HG03520 (cell line): ENCODE measurements at regions not wholly inside any gene's neighbourhood (a gene's known extent, or its start where the extent isn't known, plus 50 kb on each side); places are given as distances from the start of the nearest gene placed in this dataset.
"Not testable (repeated sequence)": the region's sequence is repeated elsewhere in the genome, so short reads cannot be mapped to it uniquely, and the experiment has no call there.

ENCODE experiments used
- ATAC-seq: cut with Tn5 transposase; IDR thresholded peaks from one replicate; pipeline ENCODE4 v1.9.1; 2021; ENCODE audit warnings: mild to moderate bottlenecking, moderate library complexity; ENCODE audit not compliant: unreplicated experiment

DNA sequence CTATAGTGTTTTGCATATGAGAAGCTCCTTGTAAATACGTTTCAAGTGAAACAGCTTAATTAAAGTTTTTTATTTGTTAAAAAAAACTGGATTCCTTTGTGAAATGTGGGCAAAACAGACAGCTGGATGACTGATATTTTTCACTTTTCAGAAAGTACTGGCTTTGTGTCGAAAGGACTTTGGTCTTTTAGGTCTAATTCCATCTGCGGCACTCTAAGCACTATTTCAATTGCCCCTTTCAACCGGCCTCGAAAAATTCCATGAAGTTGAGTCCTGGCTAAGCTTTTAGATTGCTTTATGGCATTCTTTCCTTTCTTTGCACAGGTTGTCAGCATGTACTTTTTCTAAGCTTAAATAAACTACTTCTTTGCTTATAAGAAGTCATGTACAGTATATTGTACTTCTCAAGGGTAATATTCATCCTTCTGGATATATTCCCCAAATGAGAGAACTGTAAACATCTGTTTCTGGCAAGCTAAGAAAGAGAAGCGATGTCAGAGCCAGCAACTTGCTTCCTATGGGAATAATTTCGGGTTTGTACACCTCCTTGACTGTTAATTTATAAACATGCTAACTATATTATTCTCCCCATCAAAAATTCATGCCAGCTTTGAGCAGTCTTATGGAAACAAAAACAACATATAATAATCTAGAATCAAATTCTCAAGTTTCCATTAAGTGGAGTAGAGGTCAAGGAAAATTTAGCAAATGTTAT is 611.3 kb downstream of the ETNK1 start:
- no peak for ATAC-seq

DNA sequence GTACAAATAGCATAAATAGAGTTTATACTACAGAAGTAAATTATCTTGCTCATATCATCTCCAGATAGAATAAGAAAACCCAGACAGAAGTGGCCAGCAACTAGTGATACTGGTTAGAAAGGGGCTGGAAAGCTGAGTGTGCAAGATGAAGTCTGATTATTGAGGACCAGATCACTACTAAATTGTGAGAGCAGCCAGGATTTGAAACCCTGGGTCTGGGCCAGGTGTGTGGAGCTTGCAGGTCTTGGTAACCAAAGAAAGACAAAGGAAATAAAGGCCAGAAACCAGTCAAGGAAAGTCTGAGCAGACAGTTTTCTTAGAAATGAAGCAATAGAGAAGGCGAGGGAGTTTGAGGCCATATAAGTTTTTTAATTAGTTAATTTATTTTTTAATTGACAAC is 611.8 kb downstream of the ETNK1 start:
- no peak for ATAC-seq

- no peak for ATAC-seq
These were observed 613.2 kb downstream of the ETNK1 start for GRCh38 chr12:23238190-23238589.

- ATAC-seq: no peak
These were observed 614.0 kb downstream of the ETNK1 start for GRCh38 chr12:23238957-23239356.

GRCh38 chr12:23245186-23245585 is 620.2 kb downstream of the ETNK1 start:
- ATAC-seq: no peak

- ATAC-seq: no peak
These were observed 628.2 kb downstream of the ETNK1 start for GRCh38 chr12:23253191-23253590.

DNA sequence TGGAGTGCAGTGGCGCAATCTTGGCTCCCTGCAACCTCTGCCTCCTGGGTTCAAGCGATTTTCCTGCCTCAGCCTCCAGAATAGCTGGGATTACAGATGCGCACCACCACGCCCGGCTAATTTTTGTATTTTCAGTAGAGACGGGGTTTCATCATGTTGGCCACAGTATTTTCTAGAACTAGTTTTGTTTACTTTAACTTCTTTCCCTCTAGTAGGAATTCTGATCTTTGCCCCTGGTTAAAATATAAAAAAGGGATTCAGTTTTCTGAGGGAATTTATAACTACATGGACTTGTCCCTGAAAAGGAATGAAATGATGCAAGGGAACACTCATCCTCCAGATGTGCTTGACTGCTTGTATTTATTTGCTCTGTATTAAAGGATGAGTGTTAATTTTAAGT is 628.9 kb downstream of the ETNK1 start:
- not testable (repeated sequence) for ATAC-seq

DNA sequence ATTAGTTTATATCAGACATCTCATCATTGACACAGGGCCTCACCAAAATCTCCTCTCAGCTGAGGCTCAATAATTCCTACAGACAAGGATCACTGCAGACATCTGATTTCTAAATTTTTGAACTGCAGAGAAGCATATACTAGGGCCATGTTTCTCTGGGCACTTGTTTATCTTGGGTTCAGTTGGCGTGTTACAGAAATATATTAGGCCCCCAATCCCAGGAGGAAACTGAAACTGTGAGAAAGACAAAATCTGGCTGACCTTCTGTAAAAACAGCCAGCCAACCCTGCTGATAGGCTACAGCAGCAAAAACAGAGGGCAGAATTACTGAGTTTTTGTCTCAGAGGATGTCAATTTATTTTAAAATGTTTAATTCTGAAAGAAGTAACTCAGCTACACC is 634.6 kb downstream of the ETNK1 start:
- no peak for ATAC-seq

GRCh38 chr12:23262670-23263069 is 637.7 kb downstream of the ETNK1 start:
- ATAC-seq: no peak

GRCh38 chr12:23277831-23278230 is 652.9 kb downstream of the ETNK1 start:
- no peak for ATAC-seq

DNA sequence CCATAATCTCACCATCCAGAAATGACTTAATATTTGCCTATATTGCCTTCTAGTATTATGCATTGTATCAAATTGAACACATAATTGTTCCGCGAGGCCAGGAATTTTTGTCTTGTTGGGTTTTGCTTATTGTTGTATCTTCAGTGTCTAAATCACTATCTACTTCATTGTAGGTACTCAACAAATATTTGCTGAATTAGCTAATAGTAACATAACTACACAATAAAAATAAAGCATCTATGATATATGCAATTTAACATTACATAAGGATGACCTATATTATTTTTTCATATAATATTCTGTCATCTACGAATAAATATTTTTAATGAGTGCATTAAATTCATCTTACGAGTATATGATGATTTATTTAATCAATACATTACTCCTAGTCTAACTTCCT is 656.3 kb downstream of the ETNK1 start:
- ATAC-seq: no peak

DNA sequence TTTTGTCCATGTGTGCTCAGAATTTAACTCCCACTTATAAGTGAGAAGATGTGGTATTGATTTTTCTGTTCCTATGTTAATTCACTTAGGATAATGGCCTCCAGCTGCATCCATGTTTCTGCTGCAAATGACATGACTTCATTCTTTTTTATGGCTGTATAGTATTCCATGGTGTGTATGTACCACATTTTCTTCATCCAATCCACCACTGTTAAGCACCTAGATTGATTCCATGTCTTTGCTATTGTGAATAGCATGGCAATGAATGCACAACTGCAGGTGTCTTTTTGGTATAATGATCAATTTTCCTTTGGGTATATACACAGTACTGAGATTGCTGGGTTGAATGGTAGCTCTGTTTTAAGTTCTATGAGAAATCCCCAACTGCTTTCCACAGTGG is 657.7 kb downstream of the ETNK1 start:
- ATAC-seq: no peak

- ATAC-seq: not testable (repeated sequence)
These were observed 661.0 kb downstream of the ETNK1 start for GRCh38 chr12:23285764-23286530.

DNA sequence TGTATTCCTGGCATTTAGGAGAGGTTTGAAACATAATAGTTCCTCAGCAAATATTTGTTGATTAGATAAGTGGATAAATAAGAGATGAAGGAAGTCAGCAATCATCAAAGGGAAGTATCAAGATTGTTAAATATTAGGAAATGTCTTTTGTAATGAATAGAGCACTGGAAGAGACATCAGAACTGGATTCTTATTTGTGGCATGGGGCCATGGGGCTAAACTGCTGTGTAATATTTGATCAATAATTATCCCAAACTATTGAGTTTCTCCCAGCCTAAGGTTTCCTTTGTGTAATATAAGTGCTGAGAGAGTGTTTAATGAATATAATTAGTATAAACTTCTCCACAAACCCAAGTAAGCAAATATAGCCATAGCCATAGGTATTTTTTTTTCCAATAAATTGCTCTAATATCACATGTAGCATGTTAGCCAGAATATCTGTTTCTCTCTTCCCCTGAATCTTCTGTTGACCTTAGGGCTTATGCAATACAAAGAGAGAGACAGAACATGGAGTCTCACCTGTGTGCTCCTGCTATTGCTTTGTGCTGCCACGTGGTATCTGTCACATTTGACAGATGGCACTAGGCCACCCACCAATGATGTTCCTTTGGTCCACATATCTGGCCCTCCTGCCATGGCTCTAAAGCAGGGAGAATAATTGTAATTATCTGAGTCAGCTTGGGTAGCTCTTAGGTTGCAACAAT is 658.7 kb downstream of the SOX5 start:
- no peak for ATAC-seq

DNA sequence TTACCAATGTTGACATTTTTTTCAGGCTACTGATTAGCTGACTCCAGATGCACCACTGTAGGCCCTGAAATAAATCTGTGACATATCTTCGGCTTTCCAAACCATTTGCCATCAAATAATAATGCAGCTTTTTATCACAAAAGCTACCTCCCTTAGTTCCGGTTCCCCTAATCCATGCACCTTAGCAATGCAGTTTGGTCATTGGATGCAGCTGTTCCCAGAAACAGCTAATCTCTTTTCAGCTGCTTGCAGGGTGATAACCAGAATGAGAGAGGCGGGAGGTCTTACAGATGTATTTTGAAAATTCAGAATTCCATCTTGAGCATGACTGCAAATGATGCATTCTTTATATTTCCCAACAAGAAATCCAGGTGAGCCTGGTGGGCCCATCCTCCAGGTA is 646.2 kb downstream of the SOX5 start:
- no peak for ATAC-seq

GRCh38 chr12:23303821-23304220 is 645.6 kb downstream of the SOX5 start:
- no peak for ATAC-seq

- ATAC-seq: no peak
These were observed 615.5 kb downstream of the SOX5 start for GRCh38 chr12:23333938-23334337.

GRCh38 chr12:23335593-23335992 is 613.9 kb downstream of the SOX5 start:
- ATAC-seq: no peak

- no peak for ATAC-seq
These were observed 612.3 kb downstream of the SOX5 start for GRCh38 chr12:23337213-23337612.

DNA sequence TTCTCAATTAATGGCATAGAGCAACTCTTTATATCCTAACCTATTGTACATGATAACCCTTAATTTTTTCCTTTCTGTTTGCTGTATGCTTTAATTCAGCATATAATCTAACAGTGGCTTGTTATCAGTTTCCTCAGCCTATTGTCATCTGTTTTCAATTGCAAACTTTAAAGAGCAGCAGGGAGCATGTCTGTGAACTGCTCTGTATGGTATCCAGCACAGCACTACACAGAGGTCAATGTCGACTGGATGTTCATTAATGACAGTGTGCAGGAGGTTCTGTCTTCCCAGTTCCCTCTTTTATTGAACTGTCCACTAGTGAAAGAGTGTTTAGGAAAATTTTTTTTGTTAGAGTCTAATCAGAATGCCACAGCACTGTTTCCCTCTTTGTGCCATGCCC is 609.1 kb downstream of the SOX5 start:
- no peak for ATAC-seq

DNA sequence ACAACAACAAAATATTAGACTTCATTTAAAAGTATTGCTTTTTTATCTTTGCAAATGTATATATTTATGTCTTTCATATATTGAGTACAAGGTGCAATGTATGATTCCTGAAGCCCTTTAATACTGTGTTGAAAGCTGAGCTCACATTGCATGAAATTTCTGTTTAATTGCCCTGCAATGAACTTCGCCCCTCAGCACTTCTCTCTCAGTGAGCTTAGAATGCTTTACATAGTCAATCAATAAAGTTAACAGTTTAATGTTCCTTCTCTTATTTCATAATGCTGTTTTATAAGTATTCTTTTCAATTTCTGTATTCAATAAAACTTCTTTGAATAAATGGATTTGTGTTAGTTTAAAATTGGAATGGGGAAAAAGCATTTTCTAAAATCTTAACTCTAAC is 607.1 kb downstream of the SOX5 start:
- no peak for ATAC-seq

- ATAC-seq: no peak
These were observed 599.9 kb downstream of the SOX5 start for GRCh38 chr12:23349564-23349963.
